GM19452 (cell line): ENCODE measurements at regions not wholly inside any gene's neighbourhood (a gene's known extent, or its start where the extent isn't known, plus 50 kb on each side); places are given as distances from the start of the nearest gene placed in this dataset.
"Not testable (repeated sequence)": the region's sequence is repeated elsewhere in the genome, so short reads cannot be mapped to it uniquely, and the experiment has no call there.

Experiments used
- ATAC-seq: cut with Tn5 transposase; IDR thresholded peaks from one replicate; pipeline ENCODE4 v1.9.1; 2021; ENCODE audit not compliant: unreplicated experiment

- no peak for ATAC-seq
Observed at GRCh38 chr1:177439301-177439700, 268.5 kb downstream of the BRINP2 start.

- ATAC-seq = no peak
Observed at GRCh38 chr1:177435364-177435763, 264.6 kb downstream of the BRINP2 start.

- no peak for ATAC-seq
Observed at GRCh38 chr1:177432897-177433296, 262.1 kb downstream of the BRINP2 start.

- ATAC-seq = no peak
Observed at GRCh38 chr1:177431123-177431522, 260.4 kb downstream of the BRINP2 start.

- no peak for ATAC-seq
Observed at GRCh38 chr1:177429234-177429633, 258.5 kb downstream of the BRINP2 start.

GRCh38 chr1:177427811-177428210 is 257.1 kb downstream of the BRINP2 start:
- ATAC-seq = no peak

GRCh38 chr1:177426497-177426896 is 255.7 kb downstream of the BRINP2 start:
- ATAC-seq = no peak

GRCh38 chr1:177425199-177425598 is 254.4 kb downstream of the BRINP2 start:
- ATAC-seq = no peak

- no peak for ATAC-seq
Observed at GRCh38 chr1:177424744-177425143, 254.0 kb downstream of the BRINP2 start.

GRCh38 chr1:177423090-177423489 is 252.3 kb downstream of the BRINP2 start:
- no peak for ATAC-seq

- no peak for ATAC-seq
Observed at GRCh38 chr1:177413982-177414596, 243.3 kb downstream of the BRINP2 start.

- no peak for ATAC-seq
Observed at GRCh38 chr1:177411381-177411780, 240.6 kb downstream of the BRINP2 start.

GRCh38 chr1:177410179-177410766 is 239.5 kb downstream of the BRINP2 start:
- ATAC-seq = no peak

GRCh38 chr1:177406323-177406722 is 235.6 kb downstream of the BRINP2 start:
- not testable (repeated sequence) for ATAC-seq

GRCh38 chr1:177392336-177392735 is 221.6 kb downstream of the BRINP2 start:
- ATAC-seq = no peak

- no peak for ATAC-seq
Observed at GRCh38 chr1:177385760-177386698, 215.3 kb downstream of the BRINP2 start.

GRCh38 chr1:177384461-177384860 is 213.7 kb downstream of the BRINP2 start:
- no peak for ATAC-seq

- no peak for ATAC-seq
Observed at GRCh38 chr1:177383715-177384114, 213.0 kb downstream of the BRINP2 start.

- no peak for ATAC-seq
Observed at GRCh38 chr1:177377866-177378265, 207.1 kb downstream of the BRINP2 start.

GRCh38 chr1:177368255-177368654 is 197.5 kb downstream of the BRINP2 start:
- ATAC-seq = no peak

- no peak for ATAC-seq
Observed at GRCh38 chr1:177366091-177366490, 195.3 kb downstream of the BRINP2 start.

- ATAC-seq = no peak
Observed at GRCh38 chr1:177360791-177361190, 190.0 kb downstream of the BRINP2 start.
